HEK293 (cell line): ENCODE measurements at regions not wholly inside any gene's neighbourhood (a gene's known extent, or its start where the extent isn't known, plus 50 kb on each side); places are given as distances from the start of the nearest gene placed in this dataset.

Experiments used
- YY1 ChIP-seq: fragments of 450-650 bp; formaldehyde crosslinking; IDR thresholded peaks from 2 replicates; pipeline ENCODE4 v1.5.1; 2018; ENCODE audit warnings: missing biosample characterization, missing genetic modification characterization
- ZNF114 ChIP-seq: fragments of 450-650 bp; formaldehyde crosslinking; IDR thresholded peaks from 2 replicates; pipeline ENCODE4 v1.5.0; 2017; ENCODE audit warnings: missing biosample characterization, missing genetic modification characterization
- ZNF138 ChIP-seq: fragments of 450-650 bp; formaldehyde crosslinking; IDR thresholded peaks from 2 replicates; pipeline ENCODE4 v1.5.1; 2016; ENCODE audit warnings: missing biosample characterization, missing genetic modification characterization, borderline replicate concordance
- TF ChIP-seq, protein P1 (sequence below): fragments of 450-650 bp; formaldehyde crosslinking; IDR thresholded peaks from 2 replicates; pipeline ENCODE4 v1.5.1; 2016; ENCODE audit warnings: missing biosample characterization, missing genetic modification characterization
- TF ChIP-seq, protein P2 (sequence below): fragments of 450-650 bp; formaldehyde crosslinking; IDR thresholded peaks from 2 replicates; pipeline ENCODE4 v1.5.1; 2016; ENCODE audit warnings: missing biosample characterization, missing genetic modification characterization

DNA sequence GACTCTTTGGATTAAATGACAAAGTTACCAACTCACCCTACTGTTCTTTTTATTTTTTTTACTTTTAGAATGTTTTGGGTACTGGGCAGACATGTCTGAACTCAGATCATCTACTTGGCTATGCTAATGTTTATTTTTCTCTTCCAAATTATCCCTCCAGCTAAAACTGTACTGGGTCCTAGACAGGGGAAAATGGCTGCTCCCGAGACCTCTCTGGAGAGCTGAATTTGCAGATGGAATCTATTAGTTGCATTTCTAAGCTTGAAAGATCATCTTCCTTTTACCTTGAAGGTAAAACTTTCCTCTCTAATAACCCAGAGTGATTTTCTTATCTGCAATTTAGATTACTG, 197.5 kb upstream of the SEMA6A start:
- TF ChIP-seq YY1 (tag by site-specific recombination) (no peak), ZNF114 (no peak), ZNF138 (no peak)
- TF ChIP-seq, protein P1, sequence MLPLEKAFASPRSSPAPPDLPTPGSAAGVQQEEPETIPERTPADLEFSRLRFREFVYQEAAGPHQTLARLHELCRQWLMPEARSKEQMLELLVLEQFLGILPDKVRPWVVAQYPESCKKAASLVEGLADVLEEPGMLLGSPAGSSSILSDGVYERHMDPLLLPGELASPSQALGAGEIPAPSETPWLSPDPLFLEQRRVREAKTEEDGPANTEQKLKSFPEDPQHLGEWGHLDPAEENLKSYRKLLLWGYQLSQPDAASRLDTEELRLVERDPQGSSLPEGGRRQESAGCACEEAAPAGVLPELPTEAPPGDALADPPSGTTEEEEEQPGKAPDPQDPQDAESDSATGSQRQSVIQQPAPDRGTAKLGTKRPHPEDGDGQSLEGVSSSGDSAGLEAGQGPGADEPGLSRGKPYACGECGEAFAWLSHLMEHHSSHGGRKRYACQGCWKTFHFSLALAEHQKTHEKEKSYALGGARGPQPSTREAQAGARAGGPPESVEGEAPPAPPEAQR (tag by site-specific recombination): no peak
- TF ChIP-seq, protein P2, sequence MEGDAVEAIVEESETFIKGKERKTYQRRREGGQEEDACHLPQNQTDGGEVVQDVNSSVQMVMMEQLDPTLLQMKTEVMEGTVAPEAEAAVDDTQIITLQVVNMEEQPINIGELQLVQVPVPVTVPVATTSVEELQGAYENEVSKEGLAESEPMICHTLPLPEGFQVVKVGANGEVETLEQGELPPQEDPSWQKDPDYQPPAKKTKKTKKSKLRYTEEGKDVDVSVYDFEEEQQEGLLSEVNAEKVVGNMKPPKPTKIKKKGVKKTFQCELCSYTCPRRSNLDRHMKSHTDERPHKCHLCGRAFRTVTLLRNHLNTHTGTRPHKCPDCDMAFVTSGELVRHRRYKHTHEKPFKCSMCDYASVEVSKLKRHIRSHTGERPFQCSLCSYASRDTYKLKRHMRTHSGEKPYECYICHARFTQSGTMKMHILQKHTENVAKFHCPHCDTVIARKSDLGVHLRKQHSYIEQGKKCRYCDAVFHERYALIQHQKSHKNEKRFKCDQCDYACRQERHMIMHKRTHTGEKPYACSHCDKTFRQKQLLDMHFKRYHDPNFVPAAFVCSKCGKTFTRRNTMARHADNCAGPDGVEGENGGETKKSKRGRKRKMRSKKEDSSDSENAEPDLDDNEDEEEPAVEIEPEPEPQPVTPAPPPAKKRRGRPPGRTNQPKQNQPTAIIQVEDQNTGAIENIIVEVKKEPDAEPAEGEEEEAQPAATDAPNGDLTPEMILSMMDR (tag by site-specific recombination): no peak
